Karpas-422 (cell line): ENCODE measurements at regions not wholly inside any gene's neighbourhood (a gene's known extent, or its start where the extent isn't known, plus 50 kb on each side); places are given as distances from the start of the nearest gene placed in this dataset.

Experiments
- DNase-seq: peaks from one replicate; pipeline ENCODE4 v3.0.0-alpha.2; 2015
- H2AFZ ChIP-seq: fragments of 200-600 bp; sonication (generic); 2 replicates; pipeline ENCODE4 v1.6.1; 2014; ENCODE audit warnings: antibody characterized with exemption, low read length, mixed read lengths
- H3K27ac ChIP-seq: fragments of 200-600 bp; sonication (generic); 2 replicates; pipeline ENCODE4 v1.5.1; 2014; ENCODE audit warnings: mild to moderate bottlenecking, low read length, moderate library complexity
- H3K27me3 ChIP-seq: fragments of 200-600 bp; sonication (generic); 2 replicates; pipeline ENCODE4 v1.6.1; 2014; ENCODE audit warnings: low read length, mixed read lengths
- H3K36me3 ChIP-seq: fragments of 200-600 bp; sonication (generic); 2 replicates; pipeline ENCODE4 v1.6.1; 2014; ENCODE audit warnings: low read length, mixed read lengths; ENCODE audit not compliant: insufficient read depth
- H3K4me1 ChIP-seq: fragments of 200-600 bp; sonication (generic); 2 replicates; pipeline ENCODE4 v1.6.1; 2014; ENCODE audit warnings: mild to moderate bottlenecking, low read length, mixed read lengths
- H3K4me2 ChIP-seq: fragments of 200-600 bp; sonication (generic); 2 replicates; pipeline ENCODE4 v1.6.1; 2014; ENCODE audit warnings: low read length, low read depth, mild to moderate bottlenecking; ENCODE audit not compliant: poor library complexity, severe bottlenecking
- H3K4me3 ChIP-seq: fragments of 200-600 bp; sonication (generic); 2 replicates; pipeline ENCODE4 v1.5.1; 2014; ENCODE audit warnings: mild to moderate bottlenecking, antibody characterized with exemption, low read length, mixed read lengths
- H3K79me2 ChIP-seq: fragments of 200-600 bp; sonication (generic); 2 replicates; pipeline ENCODE4 v1.6.1; 2014; ENCODE audit warnings: mild to moderate bottlenecking, low read length, mixed read lengths
- H3K9ac ChIP-seq: fragments of 200-600 bp; sonication (generic); 2 replicates; pipeline ENCODE4 v1.6.0; 2014; ENCODE audit warnings: low read length
- H3K9me2 ChIP-seq: fragments of 200-600 bp; sonication (generic), shearing (Covaris generic); replicated peaks from 2 replicates; pipeline ENCODE4 v1.6.0; 2014; ENCODE audit warnings: mild to moderate bottlenecking, low read length, moderate library complexity; ENCODE audit not compliant: insufficient read depth
- H3K9me3 ChIP-seq: fragments of 300-700, 200-600 bp; sonication (generic); 2 replicates; pipeline ENCODE4 v1.6.1; 2014; ENCODE audit warnings: low read length, mixed read lengths
- H4K20me1 ChIP-seq: fragments of 200-600 bp; sonication (generic); 2 replicates; pipeline ENCODE4 v1.6.1; 2014; ENCODE audit warnings: mild to moderate bottlenecking, antibody characterized with exemption, low read length, low read depth; ENCODE audit not compliant: insufficient read depth

- no peak overlapping the region for H3K9ac ChIP-seq
- H3K36me3 ChIP-seq: no peaks in the 10 kb centered on the region
- no peak for DNase-seq
- no peaks in the 10 kb centered on the region for H3K9me2 ChIP-seq
- H3K27me3 ChIP-seq: no peaks in the 10 kb centered on the region
- H3K27ac ChIP-seq: no peak overlapping the region
- no peaks in the 10 kb centered on the region for H3K79me2 ChIP-seq
- no peaks in the 10 kb centered on the region for H4K20me1 ChIP-seq
- no peak overlapping the region for H3K4me3 ChIP-seq
- no peaks in the 10 kb centered on the region for H3K4me1 ChIP-seq
- no peaks in the 10 kb centered on the region for H3K9me3 ChIP-seq
- H3K4me2 ChIP-seq: no peak overlapping the region
- H2AFZ ChIP-seq: no peak overlapping the region
Measured at GRCh38 chr10:130363051-130363450, 226.9 kb downstream of the GLRX3 start.

GRCh38 chr10:130363899-130364445 lies 227.8 kb downstream of the GLRX3 start:
- Histone ChIP-seq H2AFZ (no peak overlapping the region), H3K4me2 (no peak overlapping the region), H3K9ac (no peak overlapping the region), H3K9me2 (no peaks in the 10 kb centered on the region), H3K4me1 (no peaks in the 10 kb centered on the region), H3K27me3 (no peaks in the 10 kb centered on the region), H3K9me3 (no peaks in the 10 kb centered on the region), H4K20me1 (no peaks in the 10 kb centered on the region), H3K79me2 (no peaks in the 10 kb centered on the region), H3K27ac (no peak overlapping the region), H3K36me3 (no peaks in the 10 kb centered on the region), H3K4me3 (no peak overlapping the region)
- DNase-seq: no peak

DNA sequence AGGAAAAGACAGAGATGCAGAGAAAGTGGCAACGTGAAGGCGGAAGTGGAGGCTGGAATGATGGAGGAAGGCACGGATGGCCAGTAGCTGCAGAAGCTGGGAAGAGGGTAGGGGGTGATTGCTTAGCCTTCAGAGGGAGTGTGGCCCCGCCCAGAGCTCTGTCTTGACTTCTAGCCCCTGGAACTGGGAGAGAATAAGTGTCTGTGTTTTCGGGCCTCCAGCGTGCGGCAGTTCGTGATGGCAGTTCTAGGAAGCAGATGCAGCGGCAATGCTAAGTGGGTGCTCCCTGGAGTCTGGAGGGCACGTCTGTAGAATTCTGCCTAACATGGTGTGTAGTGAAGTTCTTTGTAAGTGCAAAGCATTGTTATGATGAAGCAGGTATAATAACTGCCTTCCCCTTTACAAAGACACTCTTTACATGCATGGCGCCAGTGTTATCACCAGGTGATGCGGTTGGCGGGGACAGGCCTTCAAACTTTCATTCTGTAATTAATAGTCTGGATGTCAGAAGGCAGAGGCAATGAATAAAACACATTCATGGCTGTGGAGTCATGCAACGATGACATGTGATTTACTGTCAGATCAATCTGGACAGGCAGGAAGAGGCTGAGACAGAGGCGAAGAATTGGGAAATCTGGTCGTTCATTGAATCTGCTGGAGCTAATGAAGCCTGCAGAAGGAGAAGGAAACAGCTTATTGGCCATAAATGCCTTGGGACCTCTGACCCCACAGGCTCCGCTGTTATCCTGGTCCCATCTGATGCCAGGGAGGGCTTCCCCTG lies 228.6 kb downstream of the GLRX3 start:
- no peak overlapping the region for H2AFZ ChIP-seq
- H3K4me3 ChIP-seq: no peak overlapping the region
- H3K27ac ChIP-seq: no peak overlapping the region
- H3K4me2 ChIP-seq: no peak overlapping the region
- no peak for DNase-seq
- H3K9ac ChIP-seq: no peak overlapping the region
- H3K79me2 ChIP-seq: no peaks in the 10 kb centered on the region
- no peaks in the 10 kb centered on the region for H3K9me3 ChIP-seq
- H3K9me2 ChIP-seq: no peaks in the 10 kb centered on the region
- H3K27me3 ChIP-seq: no peaks in the 10 kb centered on the region
- no peaks in the 10 kb centered on the region for H4K20me1 ChIP-seq
- no peaks in the 10 kb centered on the region for H3K4me1 ChIP-seq
- no peaks in the 10 kb centered on the region for H3K36me3 ChIP-seq

- Histone ChIP-seq H3K4me3 (no peak overlapping the region), H3K27ac (no peak overlapping the region), H3K9me3 (no peaks in the 10 kb centered on the region), H3K4me1 (no peaks in the 10 kb centered on the region), H3K9ac (no peak overlapping the region), H2AFZ (no peak overlapping the region), H3K27me3 (no peaks in the 10 kb centered on the region), H3K4me2 (no peak overlapping the region), H4K20me1 (no peaks in the 10 kb centered on the region), H3K9me2 (no peaks in the 10 kb centered on the region), H3K36me3 (no peaks in the 10 kb centered on the region), H3K79me2 (no peaks in the 10 kb centered on the region)
- no peak for DNase-seq
Measured at GRCh38 chr10:130368761-130369560, 232.8 kb downstream of the GLRX3 start.

GRCh38 chr10:130369645-130370381 lies 233.6 kb downstream of the GLRX3 start:
- no peak overlapping the region for H3K9ac ChIP-seq
- no peaks in the 10 kb centered on the region for H3K27me3 ChIP-seq
- no peak overlapping the region for H3K4me2 ChIP-seq
- no peak for DNase-seq
- no peak overlapping the region for H3K27ac ChIP-seq
- H2AFZ ChIP-seq: no peak overlapping the region
- no peaks in the 10 kb centered on the region for H3K36me3 ChIP-seq
- H3K4me1 ChIP-seq: no peaks in the 10 kb centered on the region
- no peaks in the 10 kb centered on the region for H3K9me2 ChIP-seq
- no peaks in the 10 kb centered on the region for H4K20me1 ChIP-seq
- H3K79me2 ChIP-seq: no peaks in the 10 kb centered on the region
- no peaks in the 10 kb centered on the region for H3K9me3 ChIP-seq
- H3K4me3 ChIP-seq: no peak overlapping the region

DNA sequence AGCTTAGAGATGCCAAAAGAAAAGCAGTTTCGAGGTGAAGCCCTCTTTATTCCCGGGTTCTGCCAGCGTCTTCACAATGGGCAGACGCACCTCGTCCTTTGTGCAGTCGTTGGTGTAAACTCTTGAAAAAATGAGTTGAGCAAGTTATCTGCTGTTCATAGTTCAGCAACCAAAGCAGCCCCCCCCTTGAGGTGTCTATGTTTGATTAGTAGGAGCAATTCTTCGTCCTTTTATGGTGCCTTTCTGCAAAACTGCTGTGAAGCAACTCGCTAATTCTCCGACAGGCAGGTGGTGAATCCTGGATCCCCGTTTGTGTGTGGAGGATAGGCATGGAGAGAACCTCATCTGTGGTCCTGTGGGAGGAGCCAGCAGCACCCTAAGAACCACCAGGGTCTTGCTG lies 234.5 kb downstream of the GLRX3 start:
- Histone ChIP-seq H3K9me2 (no peaks in the 10 kb centered on the region), H3K4me2 (no peak overlapping the region), H3K4me3 (no peak overlapping the region), H3K36me3 (no peaks in the 10 kb centered on the region), H3K4me1 (no peaks in the 10 kb centered on the region), H3K79me2 (no peaks in the 10 kb centered on the region), H3K27ac (no peak overlapping the region), H3K9me3 (no peaks in the 10 kb centered on the region), H3K27me3 (no peaks in the 10 kb centered on the region), H3K9ac (no peak overlapping the region), H2AFZ (no peak overlapping the region), H4K20me1 (no peaks in the 10 kb centered on the region)
- no peak for DNase-seq

GRCh38 chr10:130371156-130371555 lies 235.0 kb downstream of the GLRX3 start:
- Histone ChIP-seq H3K9me2 (no peaks in the 10 kb centered on the region), H3K9ac (no peak overlapping the region), H3K27me3 (no peaks in the 10 kb centered on the region), H2AFZ (no peak overlapping the region), H4K20me1 (no peaks in the 10 kb centered on the region), H3K4me2 (no peak overlapping the region), H3K4me1 (no peaks in the 10 kb centered on the region), H3K4me3 (no peak overlapping the region), H3K9me3 (no peaks in the 10 kb centered on the region), H3K27ac (no peak overlapping the region), H3K79me2 (no peaks in the 10 kb centered on the region), H3K36me3 (no peaks in the 10 kb centered on the region)
- no peak for DNase-seq

DNA sequence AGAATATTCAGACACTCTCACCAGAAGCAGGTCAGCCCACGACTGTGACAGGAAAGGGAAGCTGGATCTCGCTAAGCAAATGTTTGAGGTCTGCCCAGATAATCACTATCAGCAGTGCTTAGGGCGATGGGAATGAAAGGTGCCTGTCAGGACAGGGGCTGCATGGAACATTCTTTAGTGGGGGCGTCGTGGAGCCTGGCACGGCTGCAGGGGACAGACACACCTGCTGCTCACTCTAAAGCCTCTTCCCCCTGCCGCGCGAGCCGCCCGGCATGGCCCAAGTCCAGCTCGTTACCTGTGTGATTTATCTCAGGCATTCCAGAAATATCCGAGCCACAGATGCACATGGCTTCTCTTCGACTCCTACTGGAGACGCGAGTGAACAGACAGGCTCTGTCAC lies 235.5 kb downstream of the GLRX3 start:
- H3K36me3 ChIP-seq: no peaks in the 10 kb centered on the region
- H3K4me3 ChIP-seq: no peak overlapping the region
- no peaks in the 10 kb centered on the region for H3K27me3 ChIP-seq
- H3K9ac ChIP-seq: no peak overlapping the region
- H3K9me3 ChIP-seq: no peaks in the 10 kb centered on the region
- H3K4me1 ChIP-seq: no peaks in the 10 kb centered on the region
- H3K4me2 ChIP-seq: no peak overlapping the region
- no peak overlapping the region for H3K27ac ChIP-seq
- DNase-seq: no peak
- no peaks in the 10 kb centered on the region for H3K9me2 ChIP-seq
- no peaks in the 10 kb centered on the region for H3K79me2 ChIP-seq
- H2AFZ ChIP-seq: no peak overlapping the region
- H4K20me1 ChIP-seq: no peaks in the 10 kb centered on the region
